ENCODE measurements at regions not wholly inside any gene's neighbourhood (a gene's known extent, or its start where the extent isn't known, plus 50 kb on each side); places are given as distances from the start of the nearest gene placed in this dataset.

GRCh38 chr2:137764646-137765045 lies 199.6 kb upstream of the HNMT start:
- Histone ChIP-seq H3K27ac (ENCODE audit: insufficient read depth, low read length) (no peak overlapping the region), H3K4me3 (ENCODE audit: insufficient read depth, low read depth, low read length) (no peak overlapping the region), H2BK20ac (ENCODE audit: low read depth, low read length) (no peak overlapping the region), H3K4ac (ENCODE audit: low read depth, low read length) (no peak overlapping the region), H3K4me2 (ENCODE audit: low read depth, low read length) (no peak overlapping the region), H2AFZ (replicated peaks; ENCODE audit: low read length, poor library complexity) (no peak overlapping the region), H3K27me3 (ENCODE audit: control insufficient read depth, insufficient read depth, low read length) (no peaks in the 10 kb centered on the region), H3K9me1 (ENCODE audit: insufficient read depth, low read length) (no peaks in the 10 kb centered on the region), H3K36me3 (ENCODE audit: control insufficient read depth, insufficient read depth, low read length) (no peaks in the 10 kb centered on the region), H4K5ac (ENCODE audit: low read depth, low read length) (no peak overlapping the region), H2BK15ac (ENCODE audit: low read depth, low read length) (no peak overlapping the region), H3K18ac (ENCODE audit: low read depth, low read length) (no peak overlapping the region), H3K56ac (ENCODE audit: extremely low read depth, insufficient read depth, low read length) (no peak overlapping the region), H2AK5ac (ENCODE audit: low read depth, low read length) (no peak overlapping the region), H2AK9ac (replicated peaks; ENCODE audit: low read depth, low read length, poor library complexity) (no peak overlapping the region), H3K23ac (ENCODE audit: low read depth, low read length) (no peak overlapping the region), H3K9ac (ENCODE audit: low read depth, low read length) (no peak overlapping the region), H3K9me3 (ENCODE audit: control insufficient read depth, insufficient read depth, low read length) (peaks cover 3% of the 10 kb centered on the region; the same call in 1 of the 2 replicates), H3K79me1 (ENCODE audit: low read depth in 1 of 2, low read length in 2 of 2) (no peaks in the 10 kb centered on the region), H2BK120ac (ENCODE audit: low read depth, low read length) (no peak overlapping the region), H2BK5ac (ENCODE audit: low read depth, low read length, poor library complexity, severe bottlenecking) (no peak overlapping the region), H3K4me1 (ENCODE audit: control insufficient read depth, insufficient read depth, low read length) (no peaks in the 10 kb centered on the region), H4K91ac (ENCODE audit: insufficient read depth, low read depth, low read length) (no peak overlapping the region), H3K14ac (replicated peaks; ENCODE audit: low read depth, low read length) (no peak overlapping the region), H4K8ac (ENCODE audit: low read depth in 2 of 2, low read length in 2 of 2) (no peak overlapping the region), H4K20me1 (ENCODE audit: insufficient read depth, low read length) (no peaks in the 10 kb centered on the region)
- ChIA-PET CTCF (no interaction called here), POLR2A (ENCODE audit: unreplicated experiment) (no interaction called here)
- WGBS, 2 experiments (ENCODE audit: extremely low coverage in 2 of 2, insufficient read length in 1 of 2) = no CpG with 5 or more reads among the region's 5 CpGs
- in situ Hi-C loops (cut with MboI; ENCODE audit: low sequenced_read_pairs) = no loop called here
- no TSS peak for BruUV-seq (replicated peaks)
- DNase-seq (no peak), ATAC-seq (ENCODE audit: low read depth) (no peak)
- no peak for TF ChIP-seq RCOR1 (IDR thresholded peaks at IDR 0.05; ENCODE audit: insufficient replicate concordance, low read length)
- no peak for TF ChIP-seq FOS (IDR thresholded peaks at IDR 0.05; ENCODE audit: low read depth, low read length)
- TF ChIP-seq NFE2L2 (IDR thresholded peaks at IDR 0.05; ENCODE audit: low read depth, low read length) = no peak
- TF ChIP-seq CHD1 (IDR thresholded peaks at IDR 0.05; ENCODE audit: low read depth, low read length) = no peak
- no peak for TF ChIP-seq USF2 (IDR thresholded peaks at IDR 0.05; ENCODE audit: low read depth, low read length)
- no peak for TF ChIP-seq CTCF (conservative IDR thresholded peaks at IDR 0.05; ENCODE audit: low read depth, low read length)
- TF ChIP-seq BHLHE40 (IDR thresholded peaks at IDR 0.05; ENCODE audit: low read depth, low read length) = no peak
- no peak for TF ChIP-seq MXI1 (IDR thresholded peaks at IDR 0.05; ENCODE audit: borderline replicate concordance, low read depth, low read length)
- TF ChIP-seq RAD21 (IDR thresholded peaks at IDR 0.05; ENCODE audit: low read length) = no peak
- TF ChIP-seq MAZ (IDR thresholded peaks at IDR 0.05; ENCODE audit: borderline replicate concordance, low read depth, low read length) = no peak
- TF ChIP-seq RFX5 (IDR thresholded peaks at IDR 0.05; ENCODE audit: low read depth, low read length) = no peak
- TF ChIP-seq POLR2A (IDR thresholded peaks at IDR 0.05; ENCODE audit: low read depth, low read length) = no peak
- no peak for TF ChIP-seq CEBPB (IDR thresholded peaks at IDR 0.05; ENCODE audit: low read depth, low read length)
- TF ChIP-seq SMC3 (IDR thresholded peaks at IDR 0.05; ENCODE audit: low read depth, low read length) = no peak
- TF ChIP-seq MAFK (IDR thresholded peaks at IDR 0.05; ENCODE audit: low read depth, low read length) = no peak
- no peak for TF ChIP-seq ELK1 (IDR thresholded peaks at IDR 0.05; ENCODE audit: borderline replicate concordance, low read depth, low read length)
- intact Hi-C loops (cut with micrococcal nuclease) = no loop called here
- dilution Hi-C loops (cut with HindIII; ENCODE audit: low sequenced_read_pairs, unreplicated experiment) = no loop called here

Data from IMR-90 (cell line).